NCI-H524 (cell line): ENCODE measurements at regions not wholly inside any gene's neighbourhood (a gene's known extent, or its start where the extent isn't known, plus 50 kb on each side); places are given as distances from the start of the nearest gene placed in this dataset.
"Not testable (repeated sequence)": the region's sequence is repeated elsewhere in the genome, so short reads cannot be mapped to it uniquely, and the experiment has no call there.

Source experiments
- DNase-seq, 2 experiments: peaks; one replicate each; lab custom pipeline; 2025; lab: John Stamatoyannopoulos, UW

- DNase-seq = no peak
Measured at GRCh38 chr5:13346401-13346800, 598.1 kb downstream of the DNAH5 start.

- DNase-seq = no peak
Measured at GRCh38 chr5:13339093-13339492, 605.4 kb downstream of the DNAH5 start.

GRCh38 chr5:13335026-13335425 lies 609.5 kb downstream of the DNAH5 start:
- DNase-seq = not testable (repeated sequence)

- DNase-seq = no peak
Measured at GRCh38 chr5:13331585-13331984, 612.9 kb downstream of the DNAH5 start.

- no peak for DNase-seq
Measured at GRCh38 chr5:13328316-13328715, 616.2 kb downstream of the DNAH5 start.

GRCh38 chr5:13325765-13326164 lies 618.7 kb downstream of the DNAH5 start:
- no peak for DNase-seq

GRCh38 chr5:13322769-13323168 lies 621.7 kb downstream of the DNAH5 start:
- no peak for DNase-seq

GRCh38 chr5:13317654-13318053 lies 626.8 kb downstream of the DNAH5 start:
- no peak for DNase-seq

- DNase-seq = no peak
Measured at GRCh38 chr5:13316176-13316575, 628.3 kb downstream of the DNAH5 start.

- DNase-seq = no peak
Measured at GRCh38 chr5:13307480-13307879, 637.0 kb downstream of the DNAH5 start.

- DNase-seq = no peak
Measured at GRCh38 chr5:13303445-13303844, 641.0 kb downstream of the DNAH5 start.

- no peak for DNase-seq
Measured at GRCh38 chr5:13278811-13279210, 665.7 kb downstream of the DNAH5 start.

GRCh38 chr5:13278148-13278547 lies 666.3 kb downstream of the DNAH5 start:
- DNase-seq = peak in 1 of 2 experiments; percentile 33

GRCh38 chr5:13276156-13276555 lies 668.3 kb downstream of the DNAH5 start:
- no peak for DNase-seq

- no peak for DNase-seq
Measured at GRCh38 chr5:13263701-13264100, 680.8 kb downstream of the DNAH5 start.

GRCh38 chr5:13253111-13253510 lies 691.4 kb downstream of the DNAH5 start:
- DNase-seq = no peak

- DNase-seq = no peak
Measured at GRCh38 chr5:13252699-13253098, 691.8 kb downstream of the DNAH5 start.

GRCh38 chr5:13251623-13252376 lies 692.7 kb downstream of the DNAH5 start:
- DNase-seq = no peak

- peak in 1 of 2 experiments; percentile 48 for DNase-seq
Measured at GRCh38 chr5:13250464-13251291, 693.8 kb downstream of the DNAH5 start.

- no peak for DNase-seq
Measured at GRCh38 chr5:13249854-13250253, 694.6 kb downstream of the DNAH5 start.

GRCh38 chr5:13248253-13248652 lies 696.2 kb downstream of the DNAH5 start:
- DNase-seq = no peak

GRCh38 chr5:13246053-13246452 lies 698.4 kb downstream of the DNAH5 start:
- DNase-seq = no peak

GRCh38 chr5:13244151-13244550 lies 700.3 kb downstream of the DNAH5 start:
- no peak for DNase-seq
